Neuronal stem cell (in vitro differentiated cells): ENCODE measurements at regions not wholly inside any gene's neighbourhood (a gene's known extent, or its start where the extent isn't known, plus 50 kb on each side); places are given as distances from the start of the nearest gene placed in this dataset.

Experiments used
- DNase-seq: peaks from one replicate; pipeline ENCODE4 v3.0.0-alpha.2; 2013; ENCODE audit warnings: low spot score
- H2AFZ ChIP-seq: one replicate; pipeline ENCODE4 v1.6.1; 2013; ENCODE audit warnings: mild to moderate bottlenecking, low read length, inconsistent platforms
- H2AK5ac ChIP-seq: 2 replicates; pipeline ENCODE4 v1.6.1; 2013; ENCODE audit warnings: low read depth, mild to moderate bottlenecking, inconsistent platforms, low read length, moderate library complexity, mixed read lengths
- H2BK120ac ChIP-seq: 2 replicates; pipeline ENCODE4 v1.6.1; 2013; ENCODE audit warnings: low read depth, mild to moderate bottlenecking, inconsistent platforms, low read length, moderate library complexity, mixed read lengths
- H2BK12ac ChIP-seq: one replicate; pipeline ENCODE4 v1.6.1; 2013; ENCODE audit warnings: low read length, inconsistent platforms
- H2BK15ac ChIP-seq: 2 replicates; pipeline ENCODE4 v1.6.1; 2013; ENCODE audit warnings: mild to moderate bottlenecking, low read length, inconsistent platforms, mixed read lengths
- H2BK5ac ChIP-seq: one replicate; pipeline ENCODE4 v1.6.1; 2013; ENCODE audit warnings: inconsistent platforms, mild to moderate bottlenecking, low read length, moderate library complexity
- H3K14ac ChIP-seq: one replicate; pipeline ENCODE4 v1.6.1; 2013; ENCODE audit warnings: low read length, inconsistent platforms
- H3K18ac ChIP-seq: 2 replicates; pipeline ENCODE4 v1.6.1; 2013; ENCODE audit warnings: low read length, inconsistent platforms
- H3K23ac ChIP-seq: 2 replicates; pipeline ENCODE4 v1.6.1; 2013; ENCODE audit warnings: low read depth, mild to moderate bottlenecking, mixed read lengths, low read length, inconsistent platforms; ENCODE audit not compliant: poor library complexity
- H3K27ac ChIP-seq: replicated peaks from 3 replicates; pipeline ENCODE4 v1.5.1; 2013; ENCODE audit warnings: low read length, inconsistent platforms
- H3K27me3 ChIP-seq, 3 experiments: 2 replicates each; pipeline ENCODE4 v1.6.1; 2013; ENCODE audit warnings: low read length in 3 of 3, mild to moderate bottlenecking in 2 of 3, inconsistent platforms in 1 of 3, low read depth in 1 of 3, mixed read lengths in 1 of 3, moderate library complexity in 1 of 3; ENCODE audit not compliant: control insufficient read depth in 3 of 3, insufficient read depth in 3 of 3
- H3K36me3 ChIP-seq, 2 donors: replicated peaks in 1 of 2; 2 replicates each; pipeline ENCODE4 v1.6.1; 2013; ENCODE audit warnings: low read length in 2 of 2; ENCODE audit not compliant: control insufficient read depth in 2 of 2, insufficient read depth in 2 of 2
- H3K4ac ChIP-seq: 2 replicates; pipeline ENCODE4 v1.6.1; 2013; ENCODE audit warnings: inconsistent platforms, mild to moderate bottlenecking, low read length, moderate library complexity
- H3K4me1 ChIP-seq, 2 donors: 1 replicate in 1 of 2; 2 replicates in 1 of 2; pipeline ENCODE4 v1.6.1; 2013; ENCODE audit warnings: low read length in 2 of 2, low read depth in 1 of 2; ENCODE audit not compliant: control insufficient read depth in 2 of 2, insufficient read depth in 1 of 2
- H3K4me2 ChIP-seq: one replicate; pipeline ENCODE4 v1.6.1; 2013; ENCODE audit warnings: mild to moderate bottlenecking, low read length, inconsistent platforms; ENCODE audit not compliant: insufficient read depth, poor library complexity, severe bottlenecking
- H3K4me3 ChIP-seq, 2 donors: 2 replicates each; pipeline ENCODE4 v1.5.1; 2013; ENCODE audit warnings: low read length in 2 of 2, mild to moderate bottlenecking in 2 of 2, inconsistent platforms in 1 of 2, moderate library complexity in 1 of 2
- H3K79me1 ChIP-seq: one replicate; pipeline ENCODE4 v1.6.1; 2013; ENCODE audit warnings: low read depth, mild to moderate bottlenecking, inconsistent platforms, low read length, moderate library complexity
- H3K9ac ChIP-seq: one replicate; pipeline ENCODE4 v1.6.1; 2013; ENCODE audit warnings: mild to moderate bottlenecking, low read depth, low read length, inconsistent platforms; ENCODE audit not compliant: poor library complexity
- H3K9me3 ChIP-seq, 2 donors: replicated peaks in 1 of 2; 2 replicates each; pipeline versions ENCODE3 to v1.6.1; 2013; ENCODE audit warnings: low read length in 2 of 2, mild to moderate bottlenecking in 2 of 2, inconsistent platforms in 1 of 2, low read depth in 1 of 2, mixed read lengths in 1 of 2, moderate library complexity in 1 of 2; ENCODE audit not compliant: control insufficient read depth in 2 of 2, insufficient read depth in 1 of 2
- H4K8ac ChIP-seq: one replicate; pipeline ENCODE4 v1.6.1; 2013; ENCODE audit warnings: low read depth, mild to moderate bottlenecking, inconsistent platforms, low read length, moderate library complexity
- H4K91ac ChIP-seq: one replicate; pipeline ENCODE4 v1.6.1; 2013; ENCODE audit warnings: low read length, low read depth, mild to moderate bottlenecking, inconsistent platforms; ENCODE audit not compliant: poor library complexity
- WGBS, 2 donors: extraction: QIAGEN DNeasy Blood & Tissue Kit; methylation state at CpG; one replicate each; pipeline ENCODE4 v1.1.7; 2013; ENCODE audit warnings: missing lambda C conversion rate in 2 of 2, mixed read lengths in 1 of 2; ENCODE audit not compliant: insufficient read length in 2 of 2, insufficient replicate concordance in 1 of 2; ENCODE audit errors: extremely low coverage in 2 of 2; 5-methylcytosine and 5-hydroxymethylcytosine counted together

GRCh38 chr9:79471580-79472543 lies 99.9 kb upstream of the TLE4 start:
- Histone ChIP-seq H2BK15ac (no peak overlapping the region), H3K18ac (no peak overlapping the region), H4K8ac (no peak overlapping the region), H3K27me3 (peaks cover 0 to 2% (median 0%) of the 10 kb centered on the region in 3 experiments), H3K4me1 (peaks cover 0 to 2% of the 10 kb centered on the region in 2 donors), H4K91ac (no peak overlapping the region), H3K4ac (no peak overlapping the region), H3K14ac (no peak overlapping the region), H3K9me3 (no peaks in the 10 kb centered on the region), H3K36me3 (no peaks in the 10 kb centered on the region), H3K4me3 (no peak overlapping the region), H2BK12ac (no peak overlapping the region), H3K4me2 (no peak overlapping the region), H2BK120ac (no peak overlapping the region), H2AK5ac (no peak overlapping the region), H3K9ac (no peak overlapping the region), H2AFZ (no peak overlapping the region), H3K27ac (no peak overlapping the region), H2BK5ac (no peak overlapping the region), H3K23ac (no peak overlapping the region), H3K79me1 (no peaks in the 10 kb centered on the region)
- no peak for DNase-seq
- WGBS, 2 donors, result no CpG with 5 or more reads among the region's 2 CpGs

GRCh38 chr9:79473704-79474103 lies 98.1 kb upstream of the TLE4 start:
- H3K9ac ChIP-seq, result no peak overlapping the region
- H3K9me3 ChIP-seq, result no peaks in the 10 kb centered on the region
- H3K4me1 ChIP-seq, result peaks cover 0 to 2% of the 10 kb centered on the region in 2 donors
- H2AFZ ChIP-seq, result no peak overlapping the region
- no peak overlapping the region for H3K27ac ChIP-seq
- no peak overlapping the region for H2AK5ac ChIP-seq
- H3K4me3 ChIP-seq, result no peak overlapping the region
- no peak overlapping the region for H3K18ac ChIP-seq
- H3K79me1 ChIP-seq, result no peaks in the 10 kb centered on the region
- H3K4ac ChIP-seq, result no peak overlapping the region
- no peak overlapping the region for H2BK12ac ChIP-seq
- H3K14ac ChIP-seq, result no peak overlapping the region
- H3K27me3 ChIP-seq, result peaks cover 0 to 1% (median 0%) of the 10 kb centered on the region in 3 experiments
- WGBS, 2 donors, result no CpG with 5 or more reads among the region's 1 CpG
- H3K23ac ChIP-seq, result no peak overlapping the region
- no peak overlapping the region for H2BK15ac ChIP-seq
- DNase-seq, result no peak
- H4K91ac ChIP-seq, result no peak overlapping the region
- no peak overlapping the region for H2BK5ac ChIP-seq
- H3K4me2 ChIP-seq, result no peak overlapping the region
- H4K8ac ChIP-seq, result no peak overlapping the region
- H3K36me3 ChIP-seq, result no peaks in the 10 kb centered on the region
- no peak overlapping the region for H2BK120ac ChIP-seq

- H3K14ac ChIP-seq, result no peak overlapping the region
- no peak overlapping the region for H4K8ac ChIP-seq
- no peak overlapping the region for H2BK5ac ChIP-seq
- no peak overlapping the region for H3K23ac ChIP-seq
- H3K4ac ChIP-seq, result no peak overlapping the region
- H3K27ac ChIP-seq, result no peak overlapping the region
- H2BK15ac ChIP-seq, result no peak overlapping the region
- no peak overlapping the region for H3K4me3 ChIP-seq
- no peak overlapping the region for H2AK5ac ChIP-seq
- no peak overlapping the region for H2BK12ac ChIP-seq
- H3K4me2 ChIP-seq, result no peak overlapping the region
- H3K27me3 ChIP-seq, result no peaks in the 10 kb centered on the region
- no peak overlapping the region for H3K9ac ChIP-seq
- H3K4me1 ChIP-seq, result peaks cover 0 to 9% of the 10 kb centered on the region in 2 donors
- no peak for DNase-seq
- no peak overlapping the region for H4K91ac ChIP-seq
- H2BK120ac ChIP-seq, result no peak overlapping the region
- no peaks in the 10 kb centered on the region for H3K36me3 ChIP-seq
- no peaks in the 10 kb centered on the region for H3K79me1 ChIP-seq
- H2AFZ ChIP-seq, result no peak overlapping the region
- H3K18ac ChIP-seq, result no peak overlapping the region
- H3K9me3 ChIP-seq, result no peaks in the 10 kb centered on the region
- WGBS, 2 donors, result no CpG with 5 or more reads among the region's 3 CpGs
These were observed 94.4 kb upstream of the TLE4 start for GRCh38 chr9:79477241-79477840.
